PC-3 (cell line): ENCODE measurements at regions not wholly inside any gene's neighbourhood (a gene's known extent, or its start where the extent isn't known, plus 50 kb on each side); places are given as distances from the start of the nearest gene placed in this dataset.

Source experiments
- ATAC-seq: fragments of 200-7000 bp; cut with Tn5 transposase; 2 replicates; pipeline ENCODE4 v1.9.1; 2020; ENCODE audit warnings: mild to moderate bottlenecking, moderate library complexity
- BruUV-seq: library from RNA; stranded (reverse); fragments of 400-500 nt; replicated peaks from 2 replicates; lab custom pipeline; 2021; lab: Mats Ljungman, UMichigan
- CTCF ChIA-PET: fragments of 300-600 bp; sonication (Branson Sonifier 250); formaldehyde crosslinking; loops from one replicate; lab custom pipeline; 2022; ENCODE audit warnings: antibody characterized with exemption; lab: Charles Lee
- POLR2A ChIA-PET: fragments of 300-600 bp; sonication (Branson Sonifier 250); formaldehyde crosslinking; loops from one replicate; lab custom pipeline; 2022; ENCODE audit warnings: antibody characterized with exemption; ENCODE audit not compliant: unreplicated experiment; lab: Charles Lee
- DNase-seq: peaks from one replicate; pipeline ENCODE4 v3.0.0-alpha.2; 2015
- H2AFZ ChIP-seq: fragments of 300-600 bp; sonication (generic); 2 replicates; pipeline ENCODE4 v1.6.0; 2016; ENCODE audit warnings: antibody characterized with exemption, low read length
- H3F3A ChIP-seq: fragments of 300-600 bp; sonication (generic); one replicate; pipeline ENCODE4 v1.6.0; 2017; ENCODE audit warnings: antibody characterized with exemption, low read length, control low read depth, mild to moderate bottlenecking; ENCODE audit not compliant: unreplicated experiment
- H3K27ac ChIP-seq: fragments of 300-600 bp; sonication (generic); 2 replicates; pipeline ENCODE4 v1.5.1; 2016; ENCODE audit warnings: mild to moderate bottlenecking, low read length
- H3K27me3 ChIP-seq: fragments of 300-600 bp; sonication (generic); 2 replicates; pipeline ENCODE4 v1.6.1; 2016; ENCODE audit warnings: low read length, mixed read lengths
- H3K36me3 ChIP-seq: fragments of 300-600 bp; sonication (generic); 2 replicates; pipeline ENCODE4 v1.6.1; 2016; ENCODE audit warnings: low read depth, mixed run types, low read length, mixed read lengths
- H3K4me1 ChIP-seq: fragments of 300-600 bp; sonication (generic); 2 replicates; pipeline ENCODE4 v1.5.1; 2016; ENCODE audit warnings: low read length; ENCODE audit not compliant: insufficient read depth
- H3K4me2 ChIP-seq: fragments of 300-600 bp; sonication (generic); 2 replicates; pipeline ENCODE4 v1.6.0; 2016; ENCODE audit warnings: low read length
- H3K4me3 ChIP-seq: fragments of 300-600 bp; sonication (generic); 2 replicates; pipeline ENCODE4 v1.5.1; 2016; ENCODE audit warnings: mild to moderate bottlenecking, low read length, mixed read lengths
- H3K79me2 ChIP-seq: fragments of 300-600 bp; sonication (generic); 2 replicates; pipeline ENCODE4 v1.6.1; 2017; ENCODE audit warnings: low read length, mixed read lengths
- H3K9ac ChIP-seq: fragments of 300-600 bp; sonication (generic); 2 replicates; pipeline ENCODE4 v1.6.0; 2016; ENCODE audit warnings: mild to moderate bottlenecking, low read length
- H3K9me2 ChIP-seq: fragments of 300-600 bp; sonication (generic); replicated peaks from 2 replicates; pipeline ENCODE4 v1.6.1; 2016; ENCODE audit warnings: mixed run types, low read length, mixed read lengths
- H3K9me3 ChIP-seq: fragments of 300-600 bp; sonication (generic); 2 replicates; pipeline ENCODE4 v1.6.1; 2016; ENCODE audit warnings: low read length, mixed read lengths
- H4K20me1 ChIP-seq: fragments of 300-600 bp; sonication (generic); 2 replicates; pipeline ENCODE4 v1.6.1; 2016; ENCODE audit warnings: low read length, mixed read lengths
- EZH2 ChIP-seq: fragments of 300-600 bp; sonication (generic); IDR thresholded peaks from one replicate; pipeline ENCODE4 v1.6.1; 2017; ENCODE audit warnings: antibody characterized with exemption, mild to moderate bottlenecking, low read length; ENCODE audit not compliant: unreplicated experiment
- EZH2phosphoT487 ChIP-seq: fragments of 300-600 bp; sonication (generic); IDR thresholded peaks from 2 replicates; pipeline ENCODE4 v1.6.1; 2018; ENCODE audit warnings: mild to moderate bottlenecking, antibody characterized with exemption, low read length, borderline replicate concordance
- intact Hi-C: fragments of 100-400 bp; cut with micrococcal nuclease; formaldehyde crosslinking; loops from 2 replicates; pipeline ENCODE4 v1.9.0; 2023
- TF ChIP-seq, protein P1 (sequence below): fragments of 300-600 bp; sonication (generic); conservative IDR thresholded peaks from 2 replicates; pipeline ENCODE4 v1.5.1; 2017; ENCODE audit warnings: antibody characterized with exemption, low read depth, mild to moderate bottlenecking, low read length

DNA sequence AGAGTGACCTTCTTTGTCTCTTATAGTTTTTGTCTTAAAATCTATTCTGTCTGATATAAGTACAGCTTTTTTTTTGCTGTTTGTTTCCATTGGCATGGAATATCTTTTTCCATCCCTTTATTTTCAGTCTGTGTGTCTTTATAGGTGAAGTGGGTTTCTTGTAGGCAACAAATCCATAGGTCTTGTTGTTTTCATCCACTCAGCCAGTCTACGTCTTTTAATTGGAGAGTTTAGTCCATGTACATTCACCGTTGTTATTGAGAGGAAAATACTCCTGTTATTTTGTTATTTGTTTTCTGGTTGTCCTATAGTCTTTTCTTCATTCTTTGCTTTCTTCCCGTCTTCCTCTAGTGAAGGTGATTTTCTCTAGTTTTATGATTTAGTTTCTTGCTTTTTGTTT is 115.9 kb downstream of the IFI44 start:
- Histone ChIP-seq H4K20me1 (no peaks in the 10 kb centered on the region), H3K4me1 (no peaks in the 10 kb centered on the region; the same call in 1 of the 2 replicates), H3F3A (no peaks in the 10 kb centered on the region), H3K9me2 (no peaks in the 10 kb centered on the region), H2AFZ (no peak overlapping the region), H3K36me3 (no peaks in the 10 kb centered on the region), H3K27me3 (no peaks in the 10 kb centered on the region), H3K9ac (no peak overlapping the region), H3K9me3 (no peaks in the 10 kb centered on the region), H3K4me2 (no peak overlapping the region), H3K4me3 (no peak overlapping the region), H3K27ac (no peak overlapping the region), H3K79me2 (no peaks in the 10 kb centered on the region)
- ChIA-PET POLR2A (no interaction called here), CTCF (no interaction called here)
- DNase-seq (no peak), ATAC-seq (no peak)
- intact Hi-C loops: no loop called here
- no peak for TF ChIP-seq EZH2
- no peak for TF ChIP-seq EZH2phosphoT487
- TF ChIP-seq, protein P1, sequence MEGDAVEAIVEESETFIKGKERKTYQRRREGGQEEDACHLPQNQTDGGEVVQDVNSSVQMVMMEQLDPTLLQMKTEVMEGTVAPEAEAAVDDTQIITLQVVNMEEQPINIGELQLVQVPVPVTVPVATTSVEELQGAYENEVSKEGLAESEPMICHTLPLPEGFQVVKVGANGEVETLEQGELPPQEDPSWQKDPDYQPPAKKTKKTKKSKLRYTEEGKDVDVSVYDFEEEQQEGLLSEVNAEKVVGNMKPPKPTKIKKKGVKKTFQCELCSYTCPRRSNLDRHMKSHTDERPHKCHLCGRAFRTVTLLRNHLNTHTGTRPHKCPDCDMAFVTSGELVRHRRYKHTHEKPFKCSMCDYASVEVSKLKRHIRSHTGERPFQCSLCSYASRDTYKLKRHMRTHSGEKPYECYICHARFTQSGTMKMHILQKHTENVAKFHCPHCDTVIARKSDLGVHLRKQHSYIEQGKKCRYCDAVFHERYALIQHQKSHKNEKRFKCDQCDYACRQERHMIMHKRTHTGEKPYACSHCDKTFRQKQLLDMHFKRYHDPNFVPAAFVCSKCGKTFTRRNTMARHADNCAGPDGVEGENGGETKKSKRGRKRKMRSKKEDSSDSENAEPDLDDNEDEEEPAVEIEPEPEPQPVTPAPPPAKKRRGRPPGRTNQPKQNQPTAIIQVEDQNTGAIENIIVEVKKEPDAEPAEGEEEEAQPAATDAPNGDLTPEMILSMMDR: no peak
- no TSS peak for BruUV-seq

DNA sequence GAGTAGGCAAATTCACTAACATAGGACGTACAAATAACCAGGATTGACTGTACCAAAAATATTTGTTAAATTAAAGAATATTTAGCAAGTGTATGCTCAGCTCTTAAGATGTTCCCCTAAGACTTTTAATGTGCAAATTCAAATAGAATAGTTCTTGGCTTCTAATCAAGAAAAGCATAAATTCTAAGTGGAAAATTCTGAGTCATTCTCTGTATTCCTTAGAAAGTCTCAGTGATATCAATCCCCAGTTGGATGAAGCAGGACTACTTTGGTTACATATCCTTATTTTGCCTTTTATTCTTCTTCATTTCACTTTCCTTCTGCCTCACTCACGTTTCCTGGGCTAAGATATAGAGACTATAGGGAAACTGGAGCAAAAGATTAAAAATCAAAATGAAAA is 130.2 kb downstream of the IFI44 start:
- no TSS peak for BruUV-seq
- H3K4me3 ChIP-seq: no peak overlapping the region
- no peak overlapping the region for H3K27ac ChIP-seq
- no peak for TF ChIP-seq EZH2phosphoT487
- TF ChIP-seq, protein P1: no peak
- TF ChIP-seq EZH2: no peak
- H3K9me3 ChIP-seq: no peaks in the 10 kb centered on the region
- H3F3A ChIP-seq: no peaks in the 10 kb centered on the region
- H3K9ac ChIP-seq: no peak overlapping the region
- H3K79me2 ChIP-seq: no peaks in the 10 kb centered on the region
- no peaks in the 10 kb centered on the region for H4K20me1 ChIP-seq
- DNase-seq: no peak
- intact Hi-C loops: no loop called here
- no peak for ATAC-seq
- ChIA-PET POLR2A (no interaction called here), CTCF (no interaction called here)
- no peaks in the 10 kb centered on the region for H3K4me1 ChIP-seq
- no peaks in the 10 kb centered on the region for H3K9me2 ChIP-seq
- H2AFZ ChIP-seq: no peak overlapping the region
- H3K27me3 ChIP-seq: no peaks in the 10 kb centered on the region
- H3K4me2 ChIP-seq: no peak overlapping the region
- no peaks in the 10 kb centered on the region for H3K36me3 ChIP-seq

DNA sequence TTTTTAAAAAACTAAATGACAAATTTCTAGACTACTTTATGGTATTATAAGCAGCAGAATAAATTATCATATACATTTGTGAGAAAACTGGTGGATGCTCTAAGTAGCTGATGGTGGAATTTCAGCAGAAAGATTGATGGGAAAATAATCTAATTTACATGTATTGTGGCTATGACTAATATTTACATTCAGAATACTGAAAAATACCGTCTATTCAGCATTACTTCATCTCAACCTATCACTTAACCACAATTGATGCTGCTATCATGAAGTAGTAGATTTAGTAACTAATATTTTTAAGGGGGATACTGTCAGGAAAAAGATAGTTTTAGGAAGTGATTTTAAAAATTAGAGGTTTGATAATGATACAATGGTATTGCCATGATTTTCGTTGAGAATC is 137.9 kb downstream of the IFI44 start:
- ChIA-PET CTCF (no interaction called here), POLR2A (no interaction called here)
- H4K20me1 ChIP-seq: no peaks in the 10 kb centered on the region
- no peak overlapping the region for H3K4me3 ChIP-seq
- H3K9me2 ChIP-seq: no peaks in the 10 kb centered on the region
- no peak for TF ChIP-seq EZH2phosphoT487
- TF ChIP-seq EZH2: no peak
- TF ChIP-seq, protein P1: no peak
- H2AFZ ChIP-seq: no peak overlapping the region
- no peak overlapping the region for H3K27ac ChIP-seq
- H3K4me1 ChIP-seq: no peaks in the 10 kb centered on the region
- no peak overlapping the region for H3K9ac ChIP-seq
- ATAC-seq: no peak
- no peaks in the 10 kb centered on the region for H3F3A ChIP-seq
- H3K36me3 ChIP-seq: no peaks in the 10 kb centered on the region
- no peaks in the 10 kb centered on the region for H3K27me3 ChIP-seq
- DNase-seq: no peak
- H3K9me3 ChIP-seq: no peaks in the 10 kb centered on the region
- intact Hi-C loops: no loop called here
- H3K4me2 ChIP-seq: no peak overlapping the region
- H3K79me2 ChIP-seq: no peaks in the 10 kb centered on the region
- no TSS peak for BruUV-seq
